ENCODE measurements at regions not wholly inside any gene's neighbourhood (a gene's known extent, or its start where the extent isn't known, plus 50 kb on each side); places are given as distances from the start of the nearest gene placed in this dataset.
"Not testable (repeated sequence)": the region's sequence is repeated elsewhere in the genome, so short reads cannot be mapped to it uniquely, and the experiment has no call there.

GRCh38 chr14:55914771-55915170 is 203.4 kb upstream of the PELI2 start:
- H3K27me3 ChIP-seq, result no peaks in the 10 kb centered on the region
- H3K27ac ChIP-seq, result no peak overlapping the region
- H3K36me3 ChIP-seq, result no peaks in the 10 kb centered on the region
- no peaks in the 10 kb centered on the region for H3K4me1 ChIP-seq (ENCODE audit: low read depth)
- no peak for TF ChIP-seq CTCF (IDR thresholded peaks at IDR 0.05; ENCODE audit: low read depth, low read length)
- H3K4me3 ChIP-seq, result no peak overlapping the region
- peak in 1 of 2 donors; percentile 33 for DNase-seq (ENCODE audit: low read depth in 1 of 2, low spot score in 1 of 2)
- H3K9me3 ChIP-seq (ENCODE audit: low read depth), result no peaks in the 10 kb centered on the region

GRCh38 chr14:55915456-55915855 is 202.8 kb upstream of the PELI2 start:
- no peaks in the 10 kb centered on the region for H3K27me3 ChIP-seq
- H3K27ac ChIP-seq, result no peak overlapping the region
- H3K4me1 ChIP-seq (ENCODE audit: low read depth), result no peaks in the 10 kb centered on the region
- H3K4me3 ChIP-seq, result no peak overlapping the region
- peak in 1 of 2 donors; percentile 80 for DNase-seq (ENCODE audit: low read depth in 1 of 2, low spot score in 1 of 2)
- no peak for TF ChIP-seq CTCF (IDR thresholded peaks at IDR 0.05; ENCODE audit: low read depth, low read length)
- H3K36me3 ChIP-seq, result no peaks in the 10 kb centered on the region
- no peaks in the 10 kb centered on the region for H3K9me3 ChIP-seq (ENCODE audit: low read depth)

GRCh38 chr14:55919800-55920199 is 198.4 kb upstream of the PELI2 start:
- not testable (repeated sequence) for H3K9me3 ChIP-seq (ENCODE audit: low read depth); DNase-seq (ENCODE audit: low read depth in 1 of 2, low spot score in 1 of 2); H3K4me3 ChIP-seq; H3K27ac ChIP-seq; H3K36me3 ChIP-seq; H3K27me3 ChIP-seq; H3K4me1 ChIP-seq (ENCODE audit: low read depth)

DNA sequence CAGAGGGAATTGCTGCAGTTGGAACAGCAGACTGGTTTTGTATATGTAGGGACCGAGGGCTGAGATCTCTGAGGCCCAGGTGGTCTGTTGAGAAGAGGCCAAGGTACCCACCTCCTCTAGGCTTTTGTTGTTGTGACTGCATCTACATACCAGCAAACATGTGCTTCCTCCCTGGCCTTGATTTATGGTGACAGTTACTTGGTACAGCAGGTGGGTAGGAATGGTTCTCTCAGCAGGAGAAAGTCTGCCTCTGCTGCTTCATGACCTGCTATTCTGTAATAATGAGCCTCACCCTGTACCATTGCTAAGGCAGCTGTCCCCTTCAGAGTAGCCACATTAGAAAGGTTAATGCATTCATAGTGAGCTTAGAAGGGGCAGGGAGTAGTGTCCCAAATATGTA is 196.7 kb upstream of the PELI2 start:
- no peak overlapping the region for H3K4me3 ChIP-seq
- DNase-seq (ENCODE audit: low read depth in 1 of 2, low spot score in 1 of 2), result no peak
- no peaks in the 10 kb centered on the region for H3K9me3 ChIP-seq (ENCODE audit: low read depth)
- no peak for TF ChIP-seq CTCF (IDR thresholded peaks at IDR 0.05; ENCODE audit: low read depth, low read length)
- no peaks in the 10 kb centered on the region for H3K4me1 ChIP-seq (ENCODE audit: low read depth)
- H3K36me3 ChIP-seq, result no peaks in the 10 kb centered on the region
- no peaks in the 10 kb centered on the region for H3K27me3 ChIP-seq
- no peak overlapping the region for H3K27ac ChIP-seq

GRCh38 chr14:55926007-55926406 is 192.2 kb upstream of the PELI2 start:
- H3K4me1 ChIP-seq (ENCODE audit: low read depth), result no peaks in the 10 kb centered on the region
- TF ChIP-seq CTCF (IDR thresholded peaks at IDR 0.05; ENCODE audit: low read depth, low read length), result no peak
- DNase-seq (ENCODE audit: low read depth in 1 of 2, low spot score in 1 of 2), result no peak
- H3K4me3 ChIP-seq, result no peak overlapping the region
- H3K27ac ChIP-seq, result no peak overlapping the region
- no peaks in the 10 kb centered on the region for H3K9me3 ChIP-seq (ENCODE audit: low read depth)
- H3K36me3 ChIP-seq, result no peaks in the 10 kb centered on the region
- no peaks in the 10 kb centered on the region for H3K27me3 ChIP-seq

GRCh38 chr14:55927028-55927427 is 191.2 kb upstream of the PELI2 start:
- H3K27ac ChIP-seq, result no peak overlapping the region
- H3K27me3 ChIP-seq, result no peaks in the 10 kb centered on the region
- DNase-seq (ENCODE audit: low read depth in 1 of 2, low spot score in 1 of 2), result no peak
- H3K9me3 ChIP-seq (ENCODE audit: low read depth), result no peaks in the 10 kb centered on the region
- TF ChIP-seq CTCF (IDR thresholded peaks at IDR 0.05; ENCODE audit: low read depth, low read length), result no peak
- no peaks in the 10 kb centered on the region for H3K36me3 ChIP-seq
- H3K4me1 ChIP-seq (ENCODE audit: low read depth), result no peaks in the 10 kb centered on the region
- H3K4me3 ChIP-seq, result no peak overlapping the region

Measured in cardiac muscle cell (in vitro differentiated cells and primary cell).